Stimulated activated CD4-positive, alpha-beta T cell treated with anti-CD3 and anti-CD28 coated beads, Interleukin-2, amount 100 ng/mL, for 24 hours (primary cell): ENCODE measurements at regions not wholly inside any gene's neighbourhood (a gene's known extent, or its start where the extent isn't known, plus 50 kb on each side); places are given as distances from the start of the nearest gene placed in this dataset.

Experiments used
- DNase-seq, 2 donors: peaks; one replicate each; pipeline ENCODE4 v3.0.0-alpha.2; 2020

DNA sequence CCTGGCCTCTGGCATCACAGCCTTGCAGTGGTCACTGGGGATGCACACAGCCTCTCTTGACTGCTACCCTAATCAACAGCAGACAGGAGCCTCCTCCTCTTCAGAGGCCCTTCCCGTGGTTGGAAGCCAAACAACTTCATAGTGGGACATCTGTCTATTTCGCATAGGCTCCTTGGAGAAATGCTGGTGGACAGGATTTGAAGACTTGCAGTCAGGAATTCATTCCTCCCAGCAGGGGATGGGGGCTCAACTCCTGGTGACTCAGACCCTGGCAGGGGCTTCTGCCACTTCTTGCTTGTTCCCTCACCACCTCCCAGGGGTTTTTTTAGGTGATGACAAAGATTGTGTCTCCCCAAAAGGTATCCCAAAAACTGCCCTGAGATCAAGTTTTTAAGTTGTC lies 191.7 kb upstream of the CAMK1G start:
- DNase-seq, result no peak

- no peak for DNase-seq
Measured at GRCh38 chr1:209395169-209395568, 188.3 kb upstream of the CAMK1G start.

DNA sequence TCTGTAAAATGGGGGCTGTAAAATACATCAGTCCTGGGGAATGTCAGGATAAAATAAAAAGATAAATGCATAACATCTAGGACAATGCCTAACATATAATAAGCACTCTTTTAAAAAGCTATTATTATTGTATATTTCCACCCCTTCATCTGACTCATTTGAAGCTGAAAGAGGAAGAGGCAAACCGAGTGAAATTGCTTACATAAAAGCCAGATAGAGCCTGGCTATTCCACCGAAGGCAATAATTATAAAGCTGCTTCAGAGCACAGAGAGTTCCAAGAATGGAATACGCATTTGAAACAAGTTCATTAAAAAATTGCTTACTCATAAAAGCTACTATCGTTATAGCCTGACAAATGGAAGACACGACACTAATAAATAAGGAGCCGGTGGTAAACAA lies 186.1 kb upstream of the CAMK1G start:
- no peak for DNase-seq

DNA sequence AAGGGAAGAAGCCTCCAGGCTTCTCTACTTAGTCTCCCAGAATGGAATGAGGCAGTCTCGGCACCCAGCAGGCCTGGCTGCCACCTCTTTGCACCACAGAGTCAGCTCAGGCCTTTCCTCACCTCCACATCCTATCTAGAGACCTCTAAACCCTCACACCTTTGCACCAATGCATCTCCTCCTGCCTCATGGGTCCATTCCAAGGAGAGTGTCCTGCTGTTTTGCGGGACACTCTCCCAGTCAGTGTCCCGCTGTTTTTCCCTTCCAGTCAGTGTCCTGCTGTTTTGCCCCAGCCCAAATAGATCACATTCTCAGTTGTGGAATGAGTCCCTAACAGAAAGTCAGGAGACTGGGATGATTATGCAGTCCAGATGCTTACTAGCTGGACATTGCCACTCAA lies 185.6 kb upstream of the CAMK1G start:
- no peak for DNase-seq

DNA sequence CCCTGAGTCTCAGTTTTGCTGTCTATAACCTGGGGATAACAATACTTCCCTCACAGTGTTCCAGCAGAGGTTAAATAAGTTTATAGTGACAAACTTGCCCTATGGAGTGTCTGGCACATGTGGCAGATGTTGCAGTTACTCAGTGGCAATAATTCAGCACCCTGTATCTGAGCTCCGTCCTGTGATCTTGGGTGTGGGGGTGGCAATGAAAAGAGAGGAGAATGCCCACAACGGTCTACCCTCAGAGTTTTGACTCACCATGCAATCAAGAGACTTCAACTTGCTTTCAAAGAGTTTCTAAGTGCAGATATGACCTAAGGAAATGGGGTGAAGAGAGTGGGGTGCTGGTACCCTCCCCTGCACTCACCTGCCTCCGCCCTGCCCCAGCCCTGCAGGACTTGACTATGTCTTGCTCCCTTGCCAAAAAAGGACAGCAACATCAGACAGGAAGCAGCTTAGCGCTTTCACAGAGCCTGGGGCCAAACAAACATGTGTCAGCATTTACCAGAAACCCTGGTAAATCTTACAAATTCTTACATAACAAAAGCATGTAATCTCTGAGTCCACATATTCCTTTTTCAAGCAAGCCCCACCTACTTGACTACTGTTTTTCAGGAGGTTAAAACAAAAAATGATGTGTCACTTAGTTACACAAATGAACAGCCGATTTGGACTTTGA lies 185.1 kb upstream of the CAMK1G start:
- DNase-seq, result no peak

DNA sequence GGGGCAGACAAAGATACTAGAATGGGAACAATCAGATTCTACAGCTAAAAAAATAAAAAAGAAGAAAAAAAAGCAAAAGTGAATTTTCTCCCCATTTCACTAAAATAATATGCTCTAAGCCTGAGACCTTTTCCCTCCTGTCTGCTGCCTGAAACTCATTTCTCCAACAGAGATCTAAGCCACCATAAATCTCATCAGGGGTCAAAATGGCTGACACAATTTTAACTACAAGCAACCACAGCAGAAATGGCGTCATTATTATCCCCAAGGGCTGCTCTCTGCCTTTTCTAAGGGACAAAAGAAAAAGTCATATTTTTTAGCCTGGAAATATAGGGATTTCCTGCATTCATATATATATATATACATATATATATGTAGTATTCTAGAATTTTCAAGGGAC lies 183.7 kb upstream of the CAMK1G start:
- DNase-seq, result no peak

- DNase-seq, result no peak
Measured at GRCh38 chr1:209400351-209401220, 182.9 kb upstream of the CAMK1G start.

- no peak for DNase-seq
Measured at GRCh38 chr1:209402697-209403096, 180.8 kb upstream of the CAMK1G start.

DNA sequence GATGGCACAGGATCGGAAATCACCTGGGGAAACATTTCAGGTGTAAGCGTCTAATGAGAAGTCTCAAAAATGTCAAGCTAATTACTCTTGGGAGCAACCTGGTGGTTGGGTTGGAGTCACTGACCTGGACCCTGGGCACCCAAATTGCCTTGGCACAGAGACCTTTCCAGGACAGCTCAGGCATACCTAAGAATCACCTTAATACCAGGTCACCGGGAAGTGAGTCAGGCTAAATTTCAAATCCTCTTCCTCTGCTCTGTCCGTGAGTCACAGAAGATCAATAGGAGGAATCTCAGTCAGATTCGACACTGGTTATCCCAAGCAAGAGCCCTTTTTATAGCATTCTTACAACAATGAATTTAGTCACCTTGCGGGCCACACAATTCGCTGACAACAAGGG lies 179.6 kb upstream of the CAMK1G start:
- DNase-seq, result no peak

GRCh38 chr1:209404577-209404976 lies 178.9 kb upstream of the CAMK1G start:
- DNase-seq, result no peak

DNA sequence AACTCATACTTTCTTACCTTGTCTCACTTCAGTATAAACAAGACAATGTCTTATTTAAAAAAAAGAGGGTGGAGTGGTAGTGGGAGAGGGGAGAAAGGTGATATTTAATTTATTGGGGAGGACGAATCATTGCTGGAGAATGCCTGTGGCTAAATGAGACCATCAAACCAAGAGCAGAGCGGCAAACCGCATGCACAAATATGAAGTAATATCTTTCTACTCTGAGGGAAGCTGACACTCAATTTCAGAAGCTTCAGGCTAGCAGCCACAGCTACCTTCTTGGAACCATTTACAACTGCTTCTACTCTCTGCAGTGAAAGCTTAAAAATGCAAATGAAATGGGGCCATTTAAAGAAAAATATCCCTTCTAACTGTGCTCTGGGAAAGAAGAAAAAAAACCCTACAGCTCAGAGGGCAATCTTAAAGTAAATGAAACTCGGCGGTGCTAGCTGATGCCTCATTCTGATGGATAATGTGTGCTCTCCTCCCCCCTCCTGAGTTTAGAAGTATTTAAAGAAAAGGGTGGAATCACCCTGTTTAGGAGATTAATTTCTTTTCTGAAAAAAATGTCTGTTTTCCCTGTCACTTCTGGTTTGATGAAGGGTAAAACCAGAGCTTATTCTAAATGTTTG lies 178.2 kb upstream of the CAMK1G start:
- DNase-seq, result no peak

GRCh38 chr1:209406168-209406567 lies 177.3 kb upstream of the CAMK1G start:
- DNase-seq, result no peak

GRCh38 chr1:209406595-209406994 lies 176.9 kb upstream of the CAMK1G start:
- DNase-seq, result no peak

GRCh38 chr1:209409780-209410179 lies 173.7 kb upstream of the CAMK1G start:
- no peak for DNase-seq

GRCh38 chr1:209411491-209411929 lies 172.0 kb upstream of the CAMK1G start:
- DNase-seq, result no peak

- no peak for DNase-seq
Measured at GRCh38 chr1:209412036-209412435, 171.5 kb upstream of the CAMK1G start.

- no peak for DNase-seq
Measured at GRCh38 chr1:209412566-209412965, 170.9 kb upstream of the CAMK1G start.

- DNase-seq, result no peak
Measured at GRCh38 chr1:209413062-209413461, 170.5 kb upstream of the CAMK1G start.

DNA sequence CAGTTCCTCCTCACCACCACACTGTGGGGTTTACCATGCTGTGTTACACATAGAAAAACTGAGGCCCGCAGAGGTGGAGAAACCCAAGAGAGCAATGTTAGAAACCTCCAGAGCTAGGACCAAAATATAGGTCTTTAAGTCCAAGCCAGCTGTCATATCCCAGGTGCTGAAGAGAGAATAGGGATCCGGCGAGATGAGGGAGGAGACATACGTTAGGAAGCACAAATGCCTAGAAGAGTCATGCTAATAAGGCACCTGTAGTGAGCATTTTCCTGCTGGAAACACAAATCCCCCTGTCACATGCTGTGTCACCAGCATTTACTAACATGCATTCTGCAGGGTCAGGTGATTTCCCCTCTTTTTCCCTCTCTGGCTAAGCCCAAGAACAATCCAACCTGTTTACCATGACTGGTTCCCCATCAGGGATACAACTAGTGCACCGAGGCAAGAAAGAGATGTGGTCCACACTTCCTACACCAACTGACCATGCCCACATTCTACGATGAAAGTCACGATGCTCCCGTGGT lies 168.6 kb upstream of the CAMK1G start:
- no peak for DNase-seq

GRCh38 chr1:209416039-209416438 lies 167.5 kb upstream of the CAMK1G start:
- DNase-seq, result no peak

DNA sequence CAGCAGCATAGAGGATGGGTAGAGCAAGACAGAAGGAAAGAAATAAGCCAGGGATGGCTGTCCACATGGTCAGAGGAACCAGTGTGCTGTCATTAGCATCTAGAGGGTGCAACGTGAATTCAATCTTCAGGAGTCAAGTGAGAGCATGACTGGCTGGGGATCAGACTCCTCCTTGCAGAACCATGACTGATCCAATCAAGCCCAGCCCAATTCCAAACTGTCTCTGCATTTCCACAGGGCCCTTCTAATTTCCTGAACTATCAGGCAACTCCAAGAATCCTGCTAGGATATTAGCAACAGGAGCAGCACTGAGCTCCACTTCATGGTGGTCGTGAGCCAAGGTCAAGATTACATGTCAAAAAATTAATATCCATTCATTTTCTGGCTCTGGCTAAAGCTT lies 166.8 kb upstream of the CAMK1G start:
- DNase-seq, result no peak

DNA sequence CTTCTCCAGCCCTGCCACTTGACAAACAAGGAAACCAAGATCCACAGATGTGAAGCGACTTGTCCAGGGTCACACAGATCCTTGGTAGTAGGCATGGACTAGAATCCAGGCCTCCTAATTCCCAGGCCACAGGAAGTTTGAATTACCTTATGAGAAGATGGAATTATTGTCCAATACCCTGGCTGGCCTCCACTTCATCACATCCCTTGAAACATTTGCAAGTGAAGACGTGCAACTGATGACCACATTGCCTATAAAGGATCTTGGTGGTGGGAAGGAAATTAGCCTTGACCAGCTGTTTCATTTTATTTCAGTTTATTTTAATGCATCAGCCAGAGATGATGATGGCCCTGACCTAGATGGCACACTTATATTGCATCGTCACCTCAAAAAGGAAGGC lies 165.8 kb upstream of the CAMK1G start:
- no peak for DNase-seq

DNA sequence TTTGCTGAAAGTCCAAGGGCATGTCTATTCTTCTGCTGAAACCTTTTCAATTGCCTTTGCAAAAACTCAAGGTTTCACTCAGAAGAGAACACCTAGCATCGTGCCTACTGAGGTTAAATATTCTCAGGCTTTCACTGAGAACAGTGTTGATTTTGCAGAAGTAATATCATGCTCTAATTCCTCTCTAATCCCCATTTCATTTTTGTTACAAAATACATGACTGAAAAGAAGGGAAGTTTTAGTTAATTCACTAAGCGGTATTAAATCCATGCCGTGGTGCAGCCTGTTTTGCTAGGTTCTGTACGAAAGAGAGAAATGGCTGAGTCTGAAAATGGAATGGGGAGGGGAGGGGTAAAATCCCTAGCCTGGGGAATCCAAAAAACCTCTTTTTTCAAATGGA lies 163.2 kb upstream of the CAMK1G start:
- no peak for DNase-seq

DNA sequence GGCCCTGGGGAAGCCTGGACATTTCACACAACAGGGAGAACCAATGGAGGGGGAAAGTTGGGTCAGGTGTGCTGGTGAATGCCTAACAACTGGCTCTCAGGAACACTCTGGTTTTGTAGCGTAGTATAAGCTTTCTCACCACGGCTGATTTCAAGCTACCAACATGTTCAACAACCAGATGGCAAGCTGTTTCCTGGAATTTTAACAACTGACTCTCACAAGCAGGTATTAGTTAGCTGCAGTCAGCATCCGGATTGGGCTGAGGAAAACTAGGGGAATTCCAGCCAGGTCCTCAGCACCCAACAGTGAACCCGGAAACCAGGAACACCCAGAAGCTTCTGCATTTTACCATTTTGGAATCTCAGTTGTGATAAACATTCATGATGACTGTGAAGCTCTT lies 162.3 kb upstream of the CAMK1G start:
- DNase-seq, result no peak
